K562 (cell line): ENCODE measurements at regions not wholly inside any gene's neighbourhood (a gene's known extent, or its start where the extent isn't known, plus 50 kb on each side); places are given as distances from the start of the nearest gene placed in this dataset.

Experiments
- ATF4 ChIP-seq: fragments of 450-650 bp; formaldehyde crosslinking; IDR thresholded peaks from 2 replicates; pipeline ENCODE4 v1.4.0; 2022; ENCODE audit warnings: mild to moderate bottlenecking, moderate library complexity
- CHD2 ChIP-seq: IDR thresholded peaks from 2 replicates; pipeline ENCODE4 v1.6.1; 2011; ENCODE audit warnings: low read depth, low read length
- EZH2 ChIP-seq: IDR thresholded peaks from 2 replicates; pipeline ENCODE4 v1.6.1; 2012; ENCODE audit warnings: low read depth, mild to moderate bottlenecking, inconsistent platforms, low read length, borderline replicate concordance
- GATAD2A ChIP-seq: fragments of 450-650 bp; IDR thresholded peaks from 2 replicates; pipeline ENCODE4 v1.6.1; 2017
- NFYB ChIP-seq: IDR thresholded peaks from 2 replicates; pipeline ENCODE4 v1.6.1; 2011; ENCODE audit warnings: mild to moderate bottlenecking, moderate library complexity; ENCODE audit not compliant: insufficient read length; ENCODE audit errors: extremely low read depth
- ZNF707 ChIP-seq: fragments of 250-450 bp; sonication (Bioruptor Pico); conservative IDR thresholded peaks from 2 replicates; pipeline ENCODE4 v1.8.0; 2022; ENCODE audit warnings: inconsistent platforms, mild to moderate bottlenecking, moderate library complexity

GRCh38 chr14:58941629-58942028, 246.8 kb upstream of the DAAM1 start:
- TF ChIP-seq GATAD2A (no peak), ATF4 (CRISPR knock-in tag) (no peak), CHD2 (no peak), EZH2 (no peak), ZNF707 (CRISPR knock-in tag) (no peak), NFYB (no peak)
